Neural cell (in vitro differentiated cells): ENCODE measurements at regions not wholly inside any gene's neighbourhood (a gene's known extent, or its start where the extent isn't known, plus 50 kb on each side); places are given as distances from the start of the nearest gene placed in this dataset.

ENCODE experiments used
- H2AFZ ChIP-seq: fragments of 200-600, 300-800 bp; sonication (generic), shearing (Covaris generic); 2 replicates; pipeline ENCODE4 v1.6.0; 2014; ENCODE audit warnings: low read depth, mild to moderate bottlenecking, antibody characterized with exemption, low read length, moderate library complexity
- H3F3A ChIP-seq: fragments of 200-600 bp; shearing (Covaris generic); 2 replicates; pipeline ENCODE4 v1.6.1; 2016; ENCODE audit warnings: mild to moderate bottlenecking, moderate library complexity, mixed read lengths, antibody characterized with exemption, low read length; ENCODE audit not compliant: insufficient read depth, poor library complexity, severe bottlenecking
- H3K27ac ChIP-seq: fragments of 200-600, 300-800 bp; sonication (generic), shearing (Covaris generic); 2 replicates; pipeline ENCODE4 v1.5.1; 2014; ENCODE audit warnings: mild to moderate bottlenecking, low read length, moderate library complexity
- H3K27me3 ChIP-seq: fragments of 300-800, 200-600 bp; sonication (generic), shearing (Covaris generic); 2 replicates; pipeline ENCODE4 v1.6.0; 2014; ENCODE audit warnings: mild to moderate bottlenecking, low read depth, low read length, moderate library complexity; ENCODE audit not compliant: insufficient read depth
- H3K36me3 ChIP-seq: fragments of 300-800, 200-600 bp; sonication (generic), shearing (Covaris generic); 2 replicates; pipeline ENCODE4 v1.5.1; 2014; ENCODE audit warnings: mild to moderate bottlenecking, antibody characterized with exemption, low read length, moderate library complexity; ENCODE audit not compliant: insufficient read depth
- H3K4me2 ChIP-seq: fragments of 300-800, 200-600 bp; sonication (generic), shearing (Covaris generic); 2 replicates; pipeline ENCODE4 v1.6.0; 2014; ENCODE audit warnings: mild to moderate bottlenecking, low read length
- H3K4me3 ChIP-seq: fragments of 300-800, 200-600 bp; sonication (generic), shearing (Covaris generic); 2 replicates; pipeline ENCODE4 v1.5.1; 2014; ENCODE audit warnings: mild to moderate bottlenecking, low read length, moderate library complexity
- H3K79me2 ChIP-seq: fragments of 200-600 bp; shearing (Covaris generic); replicated peaks from 2 replicates; pipeline ENCODE4 v1.6.0; 2014; ENCODE audit warnings: mild to moderate bottlenecking, low read length, moderate library complexity; ENCODE audit not compliant: insufficient read depth
- H3K9ac ChIP-seq: fragments of 300-800, 200-600 bp; sonication (generic), shearing (Covaris generic); 2 replicates; pipeline ENCODE4 v1.6.1; 2016; ENCODE audit warnings: mild to moderate bottlenecking, low read length, mixed read lengths
- H3K9me2 ChIP-seq: fragments of 200-600 bp; shearing (Covaris generic); 2 replicates; pipeline ENCODE4 v1.6.1; 2016; ENCODE audit warnings: mild to moderate bottlenecking, low read length, mixed read lengths; ENCODE audit not compliant: insufficient read depth
- H3K9me3 ChIP-seq: fragments of 200-600, 300-800 bp; sonication (generic), shearing (Covaris generic); 2 replicates; pipeline ENCODE4 v1.6.1; 2016; ENCODE audit warnings: mild to moderate bottlenecking, mixed run types, low read length, moderate library complexity, mixed read lengths
- H4K20me1 ChIP-seq: fragments of 200-600 bp; shearing (Covaris generic); 2 replicates; pipeline ENCODE4 v1.6.1; 2016; ENCODE audit warnings: mild to moderate bottlenecking, mixed run types; ENCODE audit not compliant: insufficient read depth
- EP300 ChIP-seq: fragments of 450-650 bp; conservative IDR thresholded peaks from 2 replicates; pipeline ENCODE4 v1.6.1; 2014; ENCODE audit warnings: antibody characterized with exemption, mild to moderate bottlenecking, moderate library complexity; ENCODE audit not compliant: poor library complexity, severe bottlenecking
- EZH2 ChIP-seq: fragments of 200-600, 300-800 bp; shearing (Covaris generic), sonication (generic); IDR thresholded peaks from 2 replicates; pipeline ENCODE4 v1.6.1; 2014; ENCODE audit warnings: antibody characterized with exemption, low read length, borderline replicate concordance, mild to moderate bottlenecking; ENCODE audit not compliant: insufficient read depth, poor library complexity, severe bottlenecking
- MXI1 ChIP-seq: fragments of 450-650 bp; conservative IDR thresholded peaks from 2 replicates; pipeline ENCODE4 v1.6.1; 2014; ENCODE audit warnings: antibody characterized with exemption, mild to moderate bottlenecking; ENCODE audit not compliant: poor library complexity, severe bottlenecking
- POLR2AphosphoS5 ChIP-seq: IDR thresholded peaks from 2 replicates; pipeline ENCODE4 v1.6.1; 2012
- RAD21 ChIP-seq: fragments of 450-650 bp; conservative IDR thresholded peaks from 2 replicates; pipeline ENCODE4 v1.6.1; 2014; ENCODE audit warnings: antibody characterized with exemption, mild to moderate bottlenecking, moderate library complexity
- SMC3 ChIP-seq: fragments of 450-650 bp; conservative IDR thresholded peaks from 2 replicates; pipeline ENCODE4 v1.6.1; 2014; ENCODE audit warnings: antibody characterized with exemption, mild to moderate bottlenecking, moderate library complexity; ENCODE audit not compliant: poor library complexity
- TAF1 ChIP-seq: IDR thresholded peaks from 2 replicates; pipeline ENCODE4 v1.6.1; 2012; ENCODE audit warnings: low read depth
- TF ChIP-seq, protein P1 (sequence below): IDR thresholded peaks from 2 replicates; pipeline ENCODE4 v1.6.1; 2012; ENCODE audit warnings: borderline replicate concordance
- TF ChIP-seq, protein P2 (sequence below): fragments of 450-650 bp; IDR thresholded peaks from 2 replicates; pipeline ENCODE4 v1.5.1; 2014; ENCODE audit warnings: antibody characterized with exemption, mild to moderate bottlenecking, moderate library complexity; ENCODE audit not compliant: poor library complexity, severe bottlenecking

- Histone ChIP-seq H3F3A (no peaks in the 10 kb centered on the region), H3K27ac (no peak overlapping the region), H4K20me1 (no peaks in the 10 kb centered on the region), H3K27me3 (no peaks in the 10 kb centered on the region), H3K4me2 (no peak overlapping the region), H3K9ac (no peak overlapping the region), H3K4me3 (no peak overlapping the region), H2AFZ (no peak overlapping the region), H3K79me2 (no peaks in the 10 kb centered on the region), H3K9me3 (no peaks in the 10 kb centered on the region), H3K36me3 (no peaks in the 10 kb centered on the region), H3K9me2 (no peaks in the 10 kb centered on the region)
- TF ChIP-seq EZH2 (no peak), RAD21 (no peak)
- TF ChIP-seq, protein P1, sequence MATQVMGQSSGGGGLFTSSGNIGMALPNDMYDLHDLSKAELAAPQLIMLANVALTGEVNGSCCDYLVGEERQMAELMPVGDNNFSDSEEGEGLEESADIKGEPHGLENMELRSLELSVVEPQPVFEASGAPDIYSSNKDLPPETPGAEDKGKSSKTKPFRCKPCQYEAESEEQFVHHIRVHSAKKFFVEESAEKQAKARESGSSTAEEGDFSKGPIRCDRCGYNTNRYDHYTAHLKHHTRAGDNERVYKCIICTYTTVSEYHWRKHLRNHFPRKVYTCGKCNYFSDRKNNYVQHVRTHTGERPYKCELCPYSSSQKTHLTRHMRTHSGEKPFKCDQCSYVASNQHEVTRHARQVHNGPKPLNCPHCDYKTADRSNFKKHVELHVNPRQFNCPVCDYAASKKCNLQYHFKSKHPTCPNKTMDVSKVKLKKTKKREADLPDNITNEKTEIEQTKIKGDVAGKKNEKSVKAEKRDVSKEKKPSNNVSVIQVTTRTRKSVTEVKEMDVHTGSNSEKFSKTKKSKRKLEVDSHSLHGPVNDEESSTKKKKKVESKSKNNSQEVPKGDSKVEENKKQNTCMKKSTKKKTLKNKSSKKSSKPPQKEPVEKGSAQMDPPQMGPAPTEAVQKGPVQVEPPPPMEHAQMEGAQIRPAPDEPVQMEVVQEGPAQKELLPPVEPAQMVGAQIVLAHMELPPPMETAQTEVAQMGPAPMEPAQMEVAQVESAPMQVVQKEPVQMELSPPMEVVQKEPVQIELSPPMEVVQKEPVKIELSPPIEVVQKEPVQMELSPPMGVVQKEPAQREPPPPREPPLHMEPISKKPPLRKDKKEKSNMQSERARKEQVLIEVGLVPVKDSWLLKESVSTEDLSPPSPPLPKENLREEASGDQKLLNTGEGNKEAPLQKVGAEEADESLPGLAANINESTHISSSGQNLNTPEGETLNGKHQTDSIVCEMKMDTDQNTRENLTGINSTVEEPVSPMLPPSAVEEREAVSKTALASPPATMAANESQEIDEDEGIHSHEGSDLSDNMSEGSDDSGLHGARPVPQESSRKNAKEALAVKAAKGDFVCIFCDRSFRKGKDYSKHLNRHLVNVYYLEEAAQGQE = no peak
- TF ChIP-seq, protein P2, sequence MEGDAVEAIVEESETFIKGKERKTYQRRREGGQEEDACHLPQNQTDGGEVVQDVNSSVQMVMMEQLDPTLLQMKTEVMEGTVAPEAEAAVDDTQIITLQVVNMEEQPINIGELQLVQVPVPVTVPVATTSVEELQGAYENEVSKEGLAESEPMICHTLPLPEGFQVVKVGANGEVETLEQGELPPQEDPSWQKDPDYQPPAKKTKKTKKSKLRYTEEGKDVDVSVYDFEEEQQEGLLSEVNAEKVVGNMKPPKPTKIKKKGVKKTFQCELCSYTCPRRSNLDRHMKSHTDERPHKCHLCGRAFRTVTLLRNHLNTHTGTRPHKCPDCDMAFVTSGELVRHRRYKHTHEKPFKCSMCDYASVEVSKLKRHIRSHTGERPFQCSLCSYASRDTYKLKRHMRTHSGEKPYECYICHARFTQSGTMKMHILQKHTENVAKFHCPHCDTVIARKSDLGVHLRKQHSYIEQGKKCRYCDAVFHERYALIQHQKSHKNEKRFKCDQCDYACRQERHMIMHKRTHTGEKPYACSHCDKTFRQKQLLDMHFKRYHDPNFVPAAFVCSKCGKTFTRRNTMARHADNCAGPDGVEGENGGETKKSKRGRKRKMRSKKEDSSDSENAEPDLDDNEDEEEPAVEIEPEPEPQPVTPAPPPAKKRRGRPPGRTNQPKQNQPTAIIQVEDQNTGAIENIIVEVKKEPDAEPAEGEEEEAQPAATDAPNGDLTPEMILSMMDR = no peak
Observed at GRCh38 chr5:120155873-120156272, 308.2 kb upstream of the PRR16 start.

- Histone ChIP-seq H3K36me3 (no peaks in the 10 kb centered on the region), H2AFZ (no peak overlapping the region), H3K4me2 (no peak overlapping the region), H3K9me2 (no peaks in the 10 kb centered on the region), H3K9ac (no peak overlapping the region), H3K79me2 (no peaks in the 10 kb centered on the region), H3K27ac (no peak overlapping the region), H3K27me3 (no peaks in the 10 kb centered on the region), H4K20me1 (no peaks in the 10 kb centered on the region), H3F3A (no peaks in the 10 kb centered on the region), H3K4me3 (no peak overlapping the region), H3K9me3 (no peaks in the 10 kb centered on the region)
- TF ChIP-seq, protein P2 = no peak
- TF ChIP-seq POLR2AphosphoS5 = no peak
- TF ChIP-seq, protein P1 = no peak
- no peak for TF ChIP-seq TAF1
- no peak for TF ChIP-seq MXI1
- TF ChIP-seq SMC3 = no peak
- no peak for TF ChIP-seq EZH2
- TF ChIP-seq EP300 = no peak
- no peak for TF ChIP-seq RAD21
Observed at GRCh38 chr5:120158211-120158610, 305.9 kb upstream of the PRR16 start.
